Activated B cell treated with CpG ODN at 0.5 μM for 24 hours (primary cell): ENCODE measurements at regions not wholly inside any gene's neighbourhood (a gene's known extent, or its start where the extent isn't known, plus 50 kb on each side); places are given as distances from the start of the nearest gene placed in this dataset.

Source experiments
- ATAC-seq: fragments of 200-7000 bp; cut with Tn5 transposase; one replicate; pipeline ENCODE4 v1.10.0; 2021; ENCODE audit warnings: low read depth, mild to moderate bottlenecking, moderate library complexity
- CTCF ChIA-PET: fragments of 350-600 bp; sonication (Branson Sonifier 250); formaldehyde crosslinking; loops from one replicate; lab custom pipeline; 2021; ENCODE audit warnings: antibody characterized with exemption; lab: Charles Lee
- POLR2A ChIA-PET: fragments of 350-600 bp; sonication (Branson Sonifier 250); formaldehyde crosslinking; loops from one replicate; lab custom pipeline; 2021; ENCODE audit warnings: antibody characterized with exemption; lab: Charles Lee
- DNase-seq: peaks from one replicate; pipeline ENCODE4 v3.0.0; 2022
- H3K27ac Mint-ChIP-seq: one replicate; pipeline ENCODE4 v1.8.0; 2020; ENCODE audit warnings: mixed read lengths
- H3K27me3 Mint-ChIP-seq: one replicate; pipeline ENCODE4 v1.8.0; 2021; ENCODE audit warnings: mixed read lengths
- H3K36me3 Mint-ChIP-seq: one replicate; pipeline ENCODE4 v1.8.0; 2021; ENCODE audit warnings: low read depth, mixed read lengths
- H3K4me1 Mint-ChIP-seq: one replicate; pipeline ENCODE4 v1.8.0; 2021; ENCODE audit warnings: mixed read lengths
- H3K4me3 Mint-ChIP-seq: one replicate; pipeline ENCODE4 v1.8.0; 2020; ENCODE audit warnings: mild to moderate bottlenecking, mixed read lengths
- H3K9me3 Mint-ChIP-seq: one replicate; pipeline ENCODE4 v1.8.0; 2020; ENCODE audit warnings: mixed read lengths
- intact Hi-C: fragments of 100-400 bp; cut with micrococcal nuclease; formaldehyde crosslinking; loops from one replicate; pipeline ENCODE4 v1.15.1; 2024
- TF ChIP-seq, protein P1 (sequence below): fragments of 200-600 bp; IDR thresholded peaks from one replicate; pipeline ENCODE4 v1.8.0; 2022; ENCODE audit warnings: antibody characterized with exemption, mild to moderate bottlenecking

DNA sequence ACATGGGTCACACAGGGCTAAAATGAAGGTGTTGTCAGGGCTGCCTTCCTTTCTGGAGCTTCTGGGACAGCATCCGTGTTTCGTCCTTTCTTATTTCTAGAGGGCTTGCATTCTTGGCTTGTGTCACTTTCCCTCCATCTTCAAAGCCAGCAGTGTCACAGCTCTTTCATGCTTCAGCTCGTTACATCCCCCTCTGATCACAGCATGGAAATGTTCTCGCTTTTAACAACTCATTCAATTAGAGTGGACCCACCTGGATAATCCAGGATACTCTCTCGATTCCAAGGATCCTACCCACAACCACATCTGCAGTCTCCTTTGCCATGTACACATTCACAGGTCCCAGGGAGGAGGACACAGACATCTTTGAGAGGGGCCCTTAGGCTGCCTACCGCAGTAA, 316.2 kb upstream of the FIGN start:
- no peaks in the 10 kb centered on the region for H3K4me1 Mint-ChIP-seq

DNA sequence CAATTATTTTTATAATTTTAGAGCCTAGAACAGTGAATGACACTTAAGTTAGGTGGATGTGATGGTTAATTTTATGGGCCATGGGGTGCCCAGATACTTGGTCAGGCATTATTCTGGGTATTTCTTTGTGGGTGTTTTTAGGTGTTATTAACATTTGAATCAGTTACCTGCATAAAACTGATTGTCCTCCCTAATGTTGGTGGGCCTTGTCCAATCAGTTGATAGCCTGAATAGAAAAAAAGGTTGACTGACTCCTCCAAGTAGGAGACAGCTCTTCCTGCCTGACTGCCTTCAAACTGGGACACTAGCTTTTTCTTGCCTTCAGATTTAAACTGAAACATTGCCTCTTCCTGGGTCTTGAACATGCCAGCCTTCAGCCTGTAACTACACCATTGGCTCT, 312.9 kb upstream of the FIGN start:
- H3K27ac Mint-ChIP-seq, result no peak overlapping the region
- ChIA-PET CTCF (no interaction called here), POLR2A (no interaction called here)
- no peaks in the 10 kb centered on the region for H3K27me3 Mint-ChIP-seq
- H3K9me3 Mint-ChIP-seq, result no peaks in the 10 kb centered on the region
- intact Hi-C loops, result no loop called here
- H3K4me3 Mint-ChIP-seq, result no peak overlapping the region
- no peaks in the 10 kb centered on the region for H3K36me3 Mint-ChIP-seq
- no peak for ATAC-seq
- no peak for DNase-seq
- no peaks in the 10 kb centered on the region for H3K4me1 Mint-ChIP-seq
- TF ChIP-seq, protein P1, sequence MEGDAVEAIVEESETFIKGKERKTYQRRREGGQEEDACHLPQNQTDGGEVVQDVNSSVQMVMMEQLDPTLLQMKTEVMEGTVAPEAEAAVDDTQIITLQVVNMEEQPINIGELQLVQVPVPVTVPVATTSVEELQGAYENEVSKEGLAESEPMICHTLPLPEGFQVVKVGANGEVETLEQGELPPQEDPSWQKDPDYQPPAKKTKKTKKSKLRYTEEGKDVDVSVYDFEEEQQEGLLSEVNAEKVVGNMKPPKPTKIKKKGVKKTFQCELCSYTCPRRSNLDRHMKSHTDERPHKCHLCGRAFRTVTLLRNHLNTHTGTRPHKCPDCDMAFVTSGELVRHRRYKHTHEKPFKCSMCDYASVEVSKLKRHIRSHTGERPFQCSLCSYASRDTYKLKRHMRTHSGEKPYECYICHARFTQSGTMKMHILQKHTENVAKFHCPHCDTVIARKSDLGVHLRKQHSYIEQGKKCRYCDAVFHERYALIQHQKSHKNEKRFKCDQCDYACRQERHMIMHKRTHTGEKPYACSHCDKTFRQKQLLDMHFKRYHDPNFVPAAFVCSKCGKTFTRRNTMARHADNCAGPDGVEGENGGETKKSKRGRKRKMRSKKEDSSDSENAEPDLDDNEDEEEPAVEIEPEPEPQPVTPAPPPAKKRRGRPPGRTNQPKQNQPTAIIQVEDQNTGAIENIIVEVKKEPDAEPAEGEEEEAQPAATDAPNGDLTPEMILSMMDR, result no peak

More for the DNA sequence above, 316.2 kb upstream of the FIGN start:
- POLR2A ChIA-PET, result no interaction called here
- Mint-ChIP-seq H3K4me3 (no peak overlapping the region), H3K9me3 (no peaks in the 10 kb centered on the region), H3K36me3 (no peaks in the 10 kb centered on the region), H3K27ac (no peak overlapping the region), H3K27me3 (no peaks in the 10 kb centered on the region)
- CTCF ChIA-PET, result no interaction called here
- DNase-seq (no peak), ATAC-seq (no peak)
- TF ChIP-seq, protein P1, result no peak
- intact Hi-C loops, result no loop called here

DNA sequence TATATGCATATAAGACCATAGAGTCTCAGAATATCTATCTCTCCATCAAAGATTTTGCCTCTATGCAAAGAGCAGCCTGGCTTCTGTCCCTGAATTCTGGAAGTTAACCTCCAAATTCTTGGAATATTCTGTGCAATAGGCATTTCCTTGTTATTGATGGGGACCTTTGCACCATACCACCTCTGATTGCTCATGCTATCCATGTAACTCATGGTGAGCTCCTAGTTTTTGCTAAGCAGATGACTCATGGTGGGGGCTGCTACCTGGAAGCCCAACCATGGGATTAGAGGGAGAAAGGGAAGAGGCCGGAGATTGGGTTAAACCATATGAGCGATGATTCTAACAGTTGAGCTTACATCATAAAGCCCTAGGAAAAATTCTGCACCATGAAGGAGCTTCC, 310.2 kb upstream of the FIGN start:
- POLR2A ChIA-PET, result no interaction called here
- H3K27ac Mint-ChIP-seq, result no peak overlapping the region
- no peak for ATAC-seq
- CTCF ChIA-PET, result no interaction called here
- H3K36me3 Mint-ChIP-seq, result no peaks in the 10 kb centered on the region
- H3K27me3 Mint-ChIP-seq, result no peaks in the 10 kb centered on the region
- no peak for DNase-seq
- intact Hi-C loops, result no loop called here
- no peak overlapping the region for H3K4me3 Mint-ChIP-seq
- H3K4me1 Mint-ChIP-seq, result no peaks in the 10 kb centered on the region
- TF ChIP-seq, protein P1, result no peak
- no peaks in the 10 kb centered on the region for H3K9me3 Mint-ChIP-seq

DNA sequence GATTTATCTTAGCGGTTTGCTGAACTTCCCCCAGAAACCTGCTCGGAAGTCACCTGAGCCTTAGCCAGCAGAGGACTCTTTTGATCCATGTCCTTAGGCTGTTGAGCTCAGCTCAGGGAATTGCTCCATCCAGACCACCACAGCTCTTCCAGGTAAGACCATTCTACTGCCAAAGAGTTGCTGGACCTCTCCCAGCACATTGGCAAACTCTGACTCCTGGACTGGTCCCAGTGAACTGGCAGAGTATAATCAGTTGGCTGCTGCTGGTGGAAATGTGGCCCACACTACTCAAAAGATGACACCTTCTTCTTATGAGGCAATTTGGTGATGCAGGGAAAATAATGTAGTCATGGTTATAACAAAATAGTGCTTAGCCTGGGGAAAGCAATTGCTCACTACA, 308.8 kb upstream of the FIGN start:
- intact Hi-C loops, result no loop called here
- ChIA-PET CTCF (no interaction called here), POLR2A (no interaction called here)
- Mint-ChIP-seq H3K9me3 (peaks cover 6% of the 10 kb centered on the region), H3K27me3 (no peaks in the 10 kb centered on the region), H3K27ac (no peak overlapping the region), H3K4me3 (no peak overlapping the region), H3K36me3 (no peaks in the 10 kb centered on the region), H3K4me1 (no peaks in the 10 kb centered on the region)
- DNase-seq (no peak), ATAC-seq (no peak)
- TF ChIP-seq, protein P1, result no peak

DNA sequence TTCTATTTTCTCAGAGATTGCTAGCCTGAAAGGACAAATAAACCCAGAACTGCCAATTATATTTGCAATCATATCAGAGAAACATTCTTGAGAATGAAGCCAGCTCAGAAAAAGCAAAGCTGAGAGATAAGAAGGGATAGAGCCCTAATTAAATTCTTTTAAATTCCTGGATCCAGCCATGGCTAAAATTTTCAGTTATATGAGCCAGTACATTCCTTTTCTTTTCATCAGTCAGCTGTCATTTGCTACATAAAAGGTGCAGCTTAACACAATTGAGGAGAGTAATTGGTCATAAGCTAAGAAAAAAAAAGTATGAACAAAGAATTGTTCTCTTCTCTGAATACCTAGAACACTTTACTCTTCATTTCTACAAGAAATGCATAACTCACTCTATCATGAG, 303.5 kb upstream of the FIGN start:
- Mint-ChIP-seq H3K4me3 (no peak overlapping the region), H3K27me3 (no peaks in the 10 kb centered on the region), H3K27ac (no peak overlapping the region), H3K36me3 (no peaks in the 10 kb centered on the region), H3K9me3 (peaks cover 6% of the 10 kb centered on the region), H3K4me1 (no peaks in the 10 kb centered on the region)
- ATAC-seq (no peak), DNase-seq (no peak)
- TF ChIP-seq, protein P1, result no peak
- CTCF ChIA-PET, result no interaction called here
- intact Hi-C loops, result no loop called here
- POLR2A ChIA-PET, result no interaction called here
